Retina (tissue), 1 donor: ENCODE measurements at regions not wholly inside any gene's neighbourhood (a gene's known extent, or its start where the extent isn't known, plus 50 kb on each side); places are given as distances from the start of the nearest gene placed in this dataset.

Experiments
- DNase-seq: peaks from one replicate; pipeline ENCODE4 v3.0.0-alpha.2; 2016

GRCh38 chr11:106464728-106465127, 387.3 kb downstream of the AASDHPPT start:
- DNase-seq = no peak

GRCh38 chr11:106466521-106467080, 389.1 kb downstream of the AASDHPPT start:
- DNase-seq = no peak

GRCh38 chr11:106467501-106467900, 390.0 kb downstream of the AASDHPPT start:
- no peak for DNase-seq

- DNase-seq = no peak
Measured at GRCh38 chr11:106468086-106468485, 390.6 kb downstream of the AASDHPPT start.

- no peak for DNase-seq
Measured at GRCh38 chr11:106468531-106468930, 391.1 kb downstream of the AASDHPPT start.

GRCh38 chr11:106470230-106470629, 392.8 kb downstream of the AASDHPPT start:
- no peak for DNase-seq

DNA sequence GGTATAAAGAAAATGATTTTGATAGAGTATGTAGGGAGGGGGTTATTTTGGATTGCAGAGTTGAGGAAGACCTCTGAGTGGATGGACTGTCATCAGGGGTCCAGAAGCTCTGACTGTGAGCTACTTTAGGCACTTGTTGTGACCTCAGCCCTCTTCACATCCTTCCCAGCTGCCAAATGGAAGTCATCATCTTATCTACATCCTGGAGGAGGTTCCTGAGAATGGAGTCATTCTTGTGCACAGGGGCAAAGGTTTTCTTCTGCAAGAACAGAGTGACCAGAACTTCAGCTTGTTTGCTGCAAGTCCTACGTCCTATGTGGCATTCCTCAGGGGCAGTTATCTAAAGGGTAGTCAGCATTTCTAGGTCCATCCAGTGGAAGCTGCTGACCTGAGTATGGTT, 393.8 kb downstream of the AASDHPPT start:
- DNase-seq = no peak

GRCh38 chr11:106473089-106473722, 395.7 kb downstream of the AASDHPPT start:
- no peak for DNase-seq

- no peak for DNase-seq
Measured at GRCh38 chr11:106474274-106474673, 396.8 kb downstream of the AASDHPPT start.

GRCh38 chr11:106475181-106475580, 397.7 kb downstream of the AASDHPPT start:
- no peak for DNase-seq

GRCh38 chr11:106477776-106478175, 400.3 kb downstream of the AASDHPPT start:
- DNase-seq = no peak

DNA sequence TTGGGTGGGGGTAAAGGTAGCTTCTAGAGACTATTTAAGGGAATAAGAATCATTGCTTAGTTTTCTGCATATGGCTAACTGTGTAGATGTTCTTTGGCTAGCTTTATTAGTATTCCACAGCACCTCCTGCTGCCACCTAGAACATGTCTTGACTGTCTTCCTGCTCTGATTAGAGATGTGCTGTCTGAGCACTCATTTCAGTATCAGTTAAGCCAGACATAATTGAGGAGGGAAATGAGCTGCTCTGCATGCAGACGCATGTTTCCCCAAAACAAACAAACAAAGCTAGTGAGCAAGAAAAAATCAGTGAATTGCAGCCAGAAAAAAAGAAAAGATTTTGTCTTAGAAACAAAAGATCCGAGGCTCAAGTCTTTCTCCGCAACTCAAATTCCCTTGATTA, 402.2 kb downstream of the AASDHPPT start:
- DNase-seq = no peak

DNA sequence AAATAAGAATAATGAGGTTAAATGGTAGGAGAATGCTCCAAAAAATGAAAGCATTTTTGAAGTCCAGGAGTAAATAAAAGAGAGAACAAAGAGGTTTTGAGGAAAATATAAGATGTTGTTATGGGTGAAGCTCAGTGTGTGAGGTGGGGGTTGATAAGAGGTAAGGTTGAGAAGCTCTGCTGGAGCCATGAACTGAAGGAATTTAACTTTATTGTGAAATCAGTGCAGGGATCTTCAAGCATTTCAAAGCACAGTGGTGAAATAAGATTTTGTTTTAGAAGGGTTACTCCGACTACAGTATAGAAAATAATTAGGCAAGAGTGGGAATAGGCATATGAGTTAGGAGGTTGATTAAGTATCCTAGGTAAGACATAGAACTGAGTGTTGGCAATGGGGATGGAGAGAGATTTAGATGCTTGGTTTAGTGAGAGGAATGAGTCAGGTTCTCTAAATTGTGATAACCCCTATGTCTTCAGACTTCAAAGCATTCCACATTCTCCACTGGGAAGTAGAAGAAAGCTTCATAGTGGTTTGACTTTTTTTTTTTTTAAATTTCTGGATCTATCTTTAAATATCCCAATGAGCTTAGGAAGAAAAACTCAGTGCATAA, 403.2 kb downstream of the AASDHPPT start:
- DNase-seq = no peak

- no peak for DNase-seq
Measured at GRCh38 chr11:106482917-106483785, 405.7 kb downstream of the AASDHPPT start.

GRCh38 chr11:106491751-106492150, 414.3 kb downstream of the AASDHPPT start:
- DNase-seq = no peak

- no peak for DNase-seq
Measured at GRCh38 chr11:106493751-106494150, 416.3 kb downstream of the AASDHPPT start.

DNA sequence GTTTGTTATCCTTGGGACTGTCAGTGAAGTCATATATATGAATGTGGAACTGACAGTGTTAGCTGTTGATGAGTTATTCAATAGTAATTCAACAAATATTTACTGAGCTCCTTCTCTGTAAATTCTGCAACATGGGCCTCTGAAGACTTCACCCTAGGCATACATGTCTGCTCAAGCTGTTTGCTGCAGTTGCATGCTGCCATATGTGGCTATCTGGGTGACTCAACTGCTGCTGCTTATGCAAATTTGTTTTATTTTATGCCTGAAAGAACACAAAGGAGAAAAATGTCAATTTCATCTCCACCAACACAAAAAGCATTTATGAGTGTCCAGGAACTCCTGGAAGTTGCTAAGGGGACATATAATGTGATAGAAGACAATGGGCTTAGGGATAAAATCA, 417.6 kb downstream of the AASDHPPT start:
- no peak for DNase-seq

- no peak for DNase-seq
Measured at GRCh38 chr11:106496677-106497076, 419.2 kb downstream of the AASDHPPT start.

DNA sequence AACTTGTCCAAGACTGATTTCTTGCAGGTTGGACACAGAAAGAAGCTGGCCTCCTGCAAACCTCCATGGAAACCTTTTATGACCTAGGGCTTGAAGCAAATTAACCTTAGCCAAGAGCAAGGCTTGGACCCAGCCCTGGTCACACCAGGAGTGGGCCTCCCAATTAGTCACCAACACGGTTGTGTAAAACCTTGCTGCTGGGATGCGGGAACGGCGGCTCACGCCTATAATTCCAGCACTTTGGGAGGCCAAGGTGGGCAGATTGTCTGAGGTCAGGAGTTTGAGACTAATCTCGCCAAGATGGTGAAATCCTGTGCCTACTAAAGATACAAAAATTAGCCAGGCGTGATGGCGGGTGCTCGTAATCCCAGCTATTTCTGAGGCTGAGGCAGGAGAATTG, 419.9 kb downstream of the AASDHPPT start:
- DNase-seq = no peak

DNA sequence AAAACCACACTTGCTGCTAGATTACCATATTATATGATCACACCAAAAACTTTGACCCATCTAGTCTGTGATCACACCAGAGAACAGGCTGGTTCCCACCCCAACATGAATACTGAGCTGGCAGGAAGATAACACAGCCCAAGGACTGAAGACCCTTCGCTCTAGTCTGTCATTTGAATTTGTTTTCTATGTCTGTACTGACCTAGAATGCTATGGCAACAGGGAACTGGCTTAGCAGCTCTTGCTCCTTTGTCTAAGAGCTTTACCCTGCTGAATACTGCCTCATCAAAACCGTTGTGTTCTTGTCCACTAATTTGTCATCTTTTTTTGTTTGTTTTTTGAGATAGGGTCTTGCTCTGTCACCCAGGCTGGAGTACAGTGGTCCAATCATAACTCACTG, 420.4 kb downstream of the AASDHPPT start:
- no peak for DNase-seq

DNA sequence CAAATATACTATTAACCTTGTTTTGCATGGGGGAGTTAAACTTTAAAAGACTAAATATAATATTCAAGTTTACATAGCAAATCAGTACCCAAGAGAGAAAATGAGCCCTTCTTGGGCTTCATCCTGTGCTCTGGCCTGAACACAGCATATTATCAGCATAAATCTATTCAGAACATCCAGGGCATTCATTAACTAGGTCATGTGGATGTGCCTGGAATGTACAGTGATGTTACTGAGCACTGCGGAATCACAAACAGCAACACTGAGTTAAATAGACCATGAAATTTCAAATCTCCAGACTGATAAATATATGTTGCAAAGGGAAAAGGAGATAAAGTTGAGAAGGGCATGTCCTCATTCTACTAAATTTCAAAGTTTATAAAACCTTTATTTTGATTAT, 426.4 kb downstream of the AASDHPPT start:
- DNase-seq = peak; percentile 53

GRCh38 chr11:106507645-106508306, 430.3 kb downstream of the AASDHPPT start:
- no peak for DNase-seq

DNA sequence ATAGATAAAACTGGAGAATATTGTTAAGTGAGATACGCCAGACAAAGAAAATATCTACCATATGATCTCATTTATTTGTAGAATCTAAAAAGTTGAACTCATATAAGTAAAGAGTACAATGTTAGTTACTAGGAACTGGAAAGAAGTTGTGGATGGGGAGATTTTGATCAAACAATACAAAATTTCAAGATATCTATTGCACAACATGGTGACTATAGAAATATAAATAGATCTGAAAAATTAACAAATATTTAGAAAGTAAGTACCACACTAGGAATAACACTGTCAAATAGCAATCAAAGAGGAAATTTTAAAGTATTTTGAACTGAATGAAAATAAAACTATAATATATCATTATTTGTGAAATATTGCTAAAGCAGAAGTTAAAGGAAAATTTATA, 437.2 kb downstream of the AASDHPPT start:
- no peak for DNase-seq
